KG1 (cell line): ENCODE measurements at regions not wholly inside any gene's neighbourhood (a gene's known extent, or its start where the extent isn't known, plus 50 kb on each side); places are given as distances from the start of the nearest gene placed in this dataset.
"Not testable (repeated sequence)": the region's sequence is repeated elsewhere in the genome, so short reads cannot be mapped to it uniquely, and the experiment has no call there.

Source experiments
- DNase-seq: peaks from one replicate; lab custom pipeline; 2025; lab: John Stamatoyannopoulos, UW

GRCh38 chr16:29578898-29579297, 72.7 kb upstream of the NPIPB12 start:
- not testable (repeated sequence) for DNase-seq

DNA sequence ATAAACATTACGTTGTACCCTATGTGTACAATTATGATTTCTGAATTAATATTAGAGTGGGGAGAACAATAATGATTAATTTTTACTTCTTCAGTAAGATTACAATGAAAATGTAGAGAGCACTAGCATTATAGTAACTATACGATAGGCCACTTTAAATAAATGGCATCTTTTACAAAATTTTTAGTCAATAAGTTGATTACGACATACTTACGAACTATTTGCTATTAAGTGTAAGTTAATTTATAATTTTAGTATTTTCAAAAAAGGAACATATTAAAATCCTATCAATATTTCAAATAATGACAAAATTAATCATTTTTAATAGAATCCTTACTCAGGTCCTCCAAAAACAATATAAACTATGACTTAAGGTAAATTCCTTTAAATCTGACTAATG, 75.6 kb upstream of the NPIPB12 start:
- DNase-seq = not testable (repeated sequence)

DNA sequence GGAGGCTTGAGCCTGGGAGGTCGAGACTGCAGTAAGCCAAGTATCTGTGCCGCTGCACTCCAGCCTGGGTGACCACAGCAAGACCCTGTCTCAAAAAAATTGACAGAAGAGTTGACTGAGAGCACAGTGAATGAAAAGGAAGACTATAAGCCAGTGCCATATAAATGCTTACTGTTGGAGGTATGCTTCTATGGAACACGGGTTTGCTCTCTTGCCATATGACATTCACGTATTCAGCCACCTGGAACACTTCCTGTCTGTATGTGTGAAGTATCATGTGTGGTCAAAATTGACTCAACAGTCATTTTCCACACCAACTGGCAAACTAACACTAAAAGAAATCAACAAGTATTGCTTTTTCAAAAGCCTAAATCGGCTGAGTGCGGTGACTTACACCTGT, 71.1 kb upstream of the SPN start:
- not testable (repeated sequence) for DNase-seq

DNA sequence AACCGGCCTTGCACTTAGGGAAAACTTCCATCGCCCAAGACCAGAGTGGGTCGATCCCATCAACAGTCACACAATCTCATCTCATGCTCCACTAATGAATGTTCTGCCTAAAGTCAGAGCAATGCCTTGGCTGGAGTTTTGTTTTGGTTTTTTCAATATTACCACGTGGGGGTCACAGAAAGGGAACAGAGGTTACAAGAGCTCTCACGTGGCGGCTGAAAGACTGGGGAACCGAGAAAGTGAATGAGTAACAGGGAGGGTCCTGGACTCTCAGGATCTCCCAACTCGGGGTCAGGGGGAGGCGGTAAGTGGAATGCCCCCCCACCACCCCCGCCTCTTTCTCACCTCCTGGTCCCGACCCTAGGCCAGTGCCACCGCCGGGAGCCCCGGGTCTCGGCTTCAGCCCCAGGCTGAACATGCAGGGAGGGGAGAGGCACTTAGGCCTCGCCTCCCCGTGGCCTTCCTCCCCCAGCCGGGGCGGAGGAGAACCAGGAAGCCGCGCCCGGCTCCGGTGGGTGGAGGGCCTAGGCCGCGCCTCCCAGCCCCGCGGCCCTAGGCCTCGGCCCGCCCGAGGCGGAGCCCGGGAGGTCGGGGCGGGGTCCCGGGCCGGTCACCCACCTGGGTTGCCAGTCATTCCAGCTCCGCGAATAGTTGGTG, 68.7 kb upstream of the SPN start:
- not testable (repeated sequence) for DNase-seq

- DNase-seq = peak; percentile 53
Observed at GRCh38 chr16:29594926-29595838, 67.9 kb upstream of the SPN start.

DNA sequence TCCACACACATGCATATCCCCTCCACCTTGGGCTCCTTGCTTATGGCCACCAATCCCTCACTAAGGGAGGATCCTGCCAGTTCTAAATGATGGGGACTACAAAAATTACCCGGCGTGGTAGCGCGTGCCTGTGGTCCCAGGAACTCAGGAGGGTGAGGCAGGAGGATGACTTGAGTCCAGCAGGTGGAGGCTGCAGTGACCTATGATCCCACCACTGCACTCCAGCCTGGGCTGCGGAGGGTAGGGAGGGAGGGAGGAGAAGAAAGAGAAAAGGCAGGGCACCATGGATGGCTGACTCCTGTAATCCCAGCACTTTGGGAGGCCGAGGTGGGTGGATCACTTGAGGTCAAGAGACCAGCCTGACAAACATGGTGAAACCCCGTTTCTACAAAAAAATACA, 66.0 kb upstream of the SPN start:
- DNase-seq = not testable (repeated sequence)

DNA sequence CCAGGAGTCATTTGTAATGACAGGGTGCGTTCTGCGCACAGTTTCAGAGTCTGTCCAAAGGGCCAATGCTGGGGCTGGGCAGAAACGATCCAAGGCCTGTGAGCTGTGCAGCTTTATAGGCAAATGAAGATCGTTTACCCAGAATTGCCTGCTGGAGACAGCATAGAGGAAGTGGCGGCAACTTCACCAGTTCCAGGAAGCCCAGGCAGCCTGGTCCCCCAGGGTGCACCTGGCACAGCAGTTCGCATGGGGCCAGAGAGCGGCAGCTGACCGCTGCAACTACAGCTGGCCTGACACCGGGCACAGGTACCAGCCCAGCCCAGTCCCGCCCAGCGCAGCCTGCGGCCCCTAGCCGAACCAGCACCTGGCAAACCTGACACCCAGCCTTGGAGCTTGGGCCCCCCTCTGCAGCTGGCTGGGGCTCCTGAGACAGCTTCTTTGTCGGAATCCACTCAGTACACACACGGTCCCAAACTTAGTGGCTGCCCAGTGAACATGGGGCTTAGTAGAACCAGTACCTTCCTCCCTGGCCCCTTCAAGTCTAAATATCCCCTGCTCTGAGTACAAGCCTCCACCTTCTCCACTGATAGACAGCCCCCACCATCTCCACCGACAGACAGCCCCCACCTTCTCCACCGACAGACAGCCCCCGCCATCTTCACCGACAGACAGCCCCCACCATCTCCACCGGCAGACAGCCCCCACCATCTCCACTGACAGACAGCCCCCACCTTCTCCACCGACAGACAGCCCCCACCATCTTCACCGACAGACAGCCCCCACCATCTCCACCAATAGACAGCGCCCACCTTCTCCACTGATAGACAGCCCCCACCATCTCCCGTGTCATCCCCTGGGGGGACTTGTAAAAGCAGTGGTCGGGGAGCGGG, 62.7 kb upstream of the SPN start:
- DNase-seq = peak; percentile 38

- DNase-seq = not testable (repeated sequence)
Observed at GRCh38 chr16:29602247-29602625, 60.8 kb upstream of the SPN start.

DNA sequence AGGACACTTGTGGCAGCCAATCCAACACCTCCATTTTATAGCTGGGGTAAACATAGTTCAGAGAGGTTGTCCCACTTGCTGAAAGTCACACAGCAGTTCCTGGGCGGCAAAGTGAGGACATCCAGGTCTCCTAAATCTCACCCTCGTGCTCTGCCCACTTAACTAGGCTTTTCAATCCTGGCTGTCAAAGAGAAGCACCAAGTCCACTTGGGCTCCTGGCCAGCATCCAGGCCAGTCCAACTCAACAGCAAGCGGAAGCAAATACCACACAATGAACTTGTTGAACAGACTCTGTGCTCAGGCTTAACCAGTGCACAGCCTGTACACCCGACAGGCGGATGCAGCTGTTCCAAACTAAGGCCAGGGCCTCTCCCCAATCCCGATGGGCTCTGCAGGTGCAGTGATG, 60.4 kb upstream of the SPN start:
- not testable (repeated sequence) for DNase-seq

DNA sequence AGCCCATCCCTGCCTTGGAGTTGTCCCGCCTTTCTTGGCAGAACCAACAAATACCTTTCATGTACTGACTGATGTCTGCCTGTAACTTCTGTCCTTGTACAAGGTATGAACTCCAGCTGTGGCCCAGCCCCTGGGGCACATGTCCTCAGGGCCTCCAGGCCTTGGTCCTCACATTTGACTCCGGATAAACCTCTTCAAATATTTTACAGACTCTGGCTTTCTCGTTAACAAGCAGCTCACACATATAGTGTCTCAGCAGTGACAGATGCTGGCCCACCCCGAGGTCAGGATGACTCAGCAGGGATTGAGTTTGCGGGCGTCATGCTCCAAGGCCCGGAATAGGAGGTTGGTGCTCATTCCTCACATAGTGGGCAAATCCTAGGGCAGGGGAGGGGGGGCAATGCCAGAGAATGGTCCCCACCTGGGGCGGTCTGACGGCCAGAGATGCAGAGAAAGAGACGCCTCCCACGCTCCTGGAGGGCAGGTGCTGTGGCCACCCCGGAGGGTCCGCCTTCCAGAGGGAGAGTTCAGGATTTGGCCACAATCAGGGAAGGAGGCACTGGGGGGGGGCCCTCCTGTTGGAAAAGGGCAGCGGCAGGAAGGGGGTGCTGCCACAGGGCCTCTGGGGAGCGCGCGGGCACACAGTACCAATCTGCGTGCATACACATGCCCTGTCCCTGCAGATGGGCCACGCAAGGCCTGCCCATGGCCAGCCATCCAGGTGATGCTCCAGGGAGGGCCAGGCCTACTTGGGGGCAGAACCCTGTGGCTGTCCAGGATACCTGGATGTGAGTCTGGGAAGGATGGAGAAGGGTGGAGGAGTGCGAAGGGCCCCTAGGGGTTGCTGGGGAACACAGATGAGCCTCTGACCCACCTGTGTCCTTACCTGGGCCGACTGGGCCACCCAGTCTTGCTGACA, 58.2 kb upstream of the SPN start:
- not testable (repeated sequence) for DNase-seq

- DNase-seq = not testable (repeated sequence)
Observed at GRCh38 chr16:29605593-29606205, 57.3 kb upstream of the SPN start.

GRCh38 chr16:29606669-29607427, 56.2 kb upstream of the SPN start:
- DNase-seq = not testable (repeated sequence)

- not testable (repeated sequence) for DNase-seq
Observed at GRCh38 chr16:29607428-29607823, 55.6 kb upstream of the SPN start.

DNA sequence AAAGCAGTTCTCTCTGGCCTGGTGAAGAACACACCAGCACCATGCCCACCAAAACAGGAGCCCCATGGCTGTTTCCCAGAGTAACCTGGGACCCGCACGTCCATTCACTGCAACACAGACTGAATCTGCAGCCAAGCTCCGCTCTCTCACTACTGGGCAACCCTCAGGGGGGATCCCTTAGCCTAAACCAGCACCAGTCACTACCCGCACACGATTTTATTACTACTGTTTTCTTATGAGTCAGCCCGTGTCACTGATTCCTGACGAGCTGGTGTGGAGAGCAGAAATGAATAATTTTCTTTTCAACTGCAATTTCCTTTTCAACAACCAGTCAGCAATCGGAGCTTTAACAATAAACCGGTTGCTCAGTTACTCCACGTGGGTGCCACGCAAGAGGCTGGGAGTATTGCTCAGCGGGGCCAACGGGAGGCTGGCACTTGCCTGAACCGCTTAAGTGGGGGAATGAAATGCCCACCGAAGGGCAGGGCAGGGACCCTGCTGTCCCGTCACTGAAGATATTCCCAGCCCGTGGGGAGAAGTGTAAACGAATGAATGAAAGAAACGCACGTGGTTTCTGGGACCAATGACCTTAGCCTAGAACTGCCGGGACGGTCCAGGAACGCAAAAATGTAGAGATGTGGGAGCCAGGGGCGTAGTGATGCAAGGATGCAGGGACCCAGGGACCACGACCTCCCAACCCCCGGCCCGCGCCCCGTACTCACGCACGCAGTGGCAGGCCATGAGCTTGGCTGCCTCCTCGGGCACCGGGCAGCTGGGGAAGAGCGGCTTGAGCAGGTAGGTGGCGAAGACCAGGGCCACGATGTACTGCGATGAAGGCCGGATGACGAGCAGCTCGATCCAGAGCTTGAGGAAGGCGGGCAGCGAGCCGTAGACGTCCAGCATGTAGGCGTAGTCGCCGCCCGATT, 50.4 kb upstream of the SPN start:
- DNase-seq = not testable (repeated sequence)
